HepG2 (cell line): ENCODE measurements at regions not wholly inside any gene's neighbourhood (a gene's known extent, or its start where the extent isn't known, plus 50 kb on each side); places are given as distances from the start of the nearest gene placed in this dataset.

Source experiments
- ATF7 ChIP-seq, 2 experiments: fragments of 450-650 bp in 1 of 2; sonication (generic) in 1 of 2; formaldehyde crosslinking in 1 of 2; IDR thresholded peaks; 2 replicates each; pipeline versions ENCODE4 v1.4.0 to v1.6.1; 2016 to 2020; ENCODE audit warnings: antibody characterized with exemption in 1 of 2, mild to moderate bottlenecking in 1 of 2, missing genetic modification reagents in 1 of 2
- BHLHE40 ChIP-seq: IDR thresholded peaks from 2 replicates; pipeline ENCODE4 v1.6.1; 2011; ENCODE audit warnings: low read length, improper control_type of control experiment
- KLF13 ChIP-seq: sonication (generic); formaldehyde crosslinking; IDR thresholded peaks from 2 replicates; pipeline ENCODE4 v1.4.0; 2020; ENCODE audit warnings: mild to moderate bottlenecking, missing genetic modification reagents
- SP2 ChIP-seq: sonication (generic); formaldehyde crosslinking; IDR thresholded peaks from 2 replicates; pipeline ENCODE4 v1.5.1; 2020; ENCODE audit warnings: mild to moderate bottlenecking, missing genetic modification reagents
- ZFP1 ChIP-seq: IDR thresholded peaks from 2 replicates; pipeline ENCODE4 v1.6.1; 2016
- ZNF547 ChIP-seq: sonication (generic); formaldehyde crosslinking; IDR thresholded peaks from 2 replicates; pipeline ENCODE4 v1.5.1; 2020; ENCODE audit warnings: mild to moderate bottlenecking, missing genetic modification reagents
- ZNF562 ChIP-seq: sonication (generic); formaldehyde crosslinking; IDR thresholded peaks from 2 replicates; pipeline ENCODE4 v1.8.0; 2022; ENCODE audit warnings: missing genetic modification reagents, borderline replicate concordance
- ZNF615 ChIP-seq: sonication (generic); formaldehyde crosslinking; IDR thresholded peaks from 2 replicates; pipeline ENCODE4 v1.5.0; 2020; ENCODE audit warnings: mild to moderate bottlenecking, missing genetic modification reagents, borderline replicate concordance
- ZSCAN29 ChIP-seq: sonication (generic); formaldehyde crosslinking; conservative IDR thresholded peaks from 2 replicates; pipeline ENCODE4 v1.4.0; 2020; ENCODE audit warnings: mild to moderate bottlenecking, missing genetic modification reagents
- TF ChIP-seq, protein P1 (sequence below): sonication (generic); formaldehyde crosslinking; IDR thresholded peaks from 2 replicates; pipeline ENCODE4 v1.5.0; 2020; ENCODE audit warnings: mild to moderate bottlenecking, missing genetic modification reagents
- TF ChIP-seq, protein P2 (sequence below): sonication (generic); formaldehyde crosslinking; IDR thresholded peaks from 2 replicates; pipeline ENCODE4 v1.5.1; 2020; ENCODE audit warnings: mild to moderate bottlenecking, missing genetic modification reagents
- TF ChIP-seq, protein P3 (sequence below): sonication (generic); formaldehyde crosslinking; IDR thresholded peaks from 2 replicates; pipeline ENCODE4 v1.8.1; 2023; ENCODE audit warnings: mild to moderate bottlenecking, missing genetic modification reagents
- TF ChIP-seq, protein P4 (sequence below): sonication (generic); formaldehyde crosslinking; IDR thresholded peaks from 2 replicates; pipeline ENCODE4 v1.9.0; 2021; ENCODE audit warnings: missing genetic modification reagents, mild to moderate bottlenecking, borderline replicate concordance
- TF ChIP-seq, protein P5 (sequence below): sonication (generic); formaldehyde crosslinking; IDR thresholded peaks from 2 replicates; pipeline ENCODE4 v1.5.0; 2020; ENCODE audit warnings: mild to moderate bottlenecking, missing genetic modification reagents, borderline replicate concordance

DNA sequence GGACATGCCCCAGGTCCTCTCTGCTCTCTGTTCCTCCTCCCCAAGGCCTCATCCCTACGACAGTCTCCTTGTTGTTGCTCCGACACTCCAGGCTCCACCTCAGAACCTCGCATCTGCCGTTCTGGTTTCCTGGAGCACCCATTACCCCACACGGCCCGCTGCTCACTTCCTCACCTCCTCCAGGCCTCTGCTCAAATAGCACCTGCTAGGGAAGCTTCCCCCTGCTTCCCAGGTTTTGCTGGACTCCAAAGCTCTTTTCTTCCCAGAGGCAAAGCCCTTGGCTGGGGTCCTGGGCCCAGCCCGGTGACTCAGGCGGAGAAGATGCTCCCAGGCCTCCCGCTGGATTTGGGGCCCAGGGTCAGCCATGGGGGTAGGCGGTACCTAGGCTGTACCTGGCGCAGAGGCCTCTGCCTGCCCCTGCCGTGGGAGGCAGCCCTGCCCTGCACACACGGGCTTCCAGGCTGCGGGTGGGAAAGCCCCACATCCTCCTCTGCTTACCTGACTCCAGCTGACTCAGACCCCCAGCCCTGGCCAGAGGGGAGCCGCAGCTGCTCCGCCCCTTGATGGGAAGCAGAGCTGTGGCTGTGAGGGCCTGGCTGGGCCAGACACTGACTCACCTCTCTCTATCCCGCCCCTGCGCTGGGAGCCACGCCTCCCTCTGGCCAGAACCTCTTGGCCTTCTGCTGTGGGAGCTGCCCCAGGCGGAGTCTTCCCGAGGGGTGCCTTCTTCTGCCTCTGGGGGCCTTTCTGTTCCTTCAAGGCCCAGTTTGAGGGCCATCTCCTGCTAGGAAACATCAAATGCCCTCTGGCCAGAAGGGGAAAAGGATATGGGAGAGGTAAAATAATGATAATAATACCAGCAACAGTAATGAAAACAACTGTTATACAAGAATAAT lies 130.5 kb downstream of the CEBPB start (continued):
- TF ChIP-seq, protein P1, sequence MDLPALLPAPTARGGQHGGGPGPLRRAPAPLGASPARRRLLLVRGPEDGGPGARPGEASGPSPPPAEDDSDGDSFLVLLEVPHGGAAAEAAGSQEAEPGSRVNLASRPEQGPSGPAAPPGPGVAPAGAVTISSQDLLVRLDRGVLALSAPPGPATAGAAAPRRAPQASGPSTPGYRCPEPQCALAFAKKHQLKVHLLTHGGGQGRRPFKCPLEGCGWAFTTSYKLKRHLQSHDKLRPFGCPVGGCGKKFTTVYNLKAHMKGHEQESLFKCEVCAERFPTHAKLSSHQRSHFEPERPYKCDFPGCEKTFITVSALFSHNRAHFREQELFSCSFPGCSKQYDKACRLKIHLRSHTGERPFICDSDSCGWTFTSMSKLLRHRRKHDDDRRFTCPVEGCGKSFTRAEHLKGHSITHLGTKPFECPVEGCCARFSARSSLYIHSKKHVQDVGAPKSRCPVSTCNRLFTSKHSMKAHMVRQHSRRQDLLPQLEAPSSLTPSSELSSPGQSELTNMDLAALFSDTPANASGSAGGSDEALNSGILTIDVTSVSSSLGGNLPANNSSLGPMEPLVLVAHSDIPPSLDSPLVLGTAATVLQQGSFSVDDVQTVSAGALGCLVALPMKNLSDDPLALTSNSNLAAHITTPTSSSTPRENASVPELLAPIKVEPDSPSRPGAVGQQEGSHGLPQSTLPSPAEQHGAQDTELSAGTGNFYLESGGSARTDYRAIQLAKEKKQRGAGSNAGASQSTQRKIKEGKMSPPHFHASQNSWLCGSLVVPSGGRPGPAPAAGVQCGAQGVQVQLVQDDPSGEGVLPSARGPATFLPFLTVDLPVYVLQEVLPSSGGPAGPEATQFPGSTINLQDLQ (CRISPR knock-in tag), result peak; percentile 85; the same call in 1 of the 2 replicates
- TF ChIP-seq ZNF615 (no peak), KLF13 (no peak), ZSCAN29 (peak; percentile 89; the same call in 1 of the 2 replicates), ZNF547 (CRISPR knock-in tag) (peak; percentile 95), BHLHE40 (no peak), ATF7 (IDR thresholded peaks at IDR 0.05) (no peak), ATF7 (CRISPR knock-in tag; IDR thresholded peaks at IDR 0.05) (peak; percentile 85; the same call in 1 of the 2 replicates), SP2 (CRISPR knock-in tag) (peak; percentile 11; the same call in 1 of the 2 replicates), ZFP1 (CRISPR knock-in tag) (0 out of 2 replicates have a peak, but pooled peaks have one; percentile 21), ZNF562 (CRISPR knock-in tag) (no peak)
- TF ChIP-seq, protein P2, sequence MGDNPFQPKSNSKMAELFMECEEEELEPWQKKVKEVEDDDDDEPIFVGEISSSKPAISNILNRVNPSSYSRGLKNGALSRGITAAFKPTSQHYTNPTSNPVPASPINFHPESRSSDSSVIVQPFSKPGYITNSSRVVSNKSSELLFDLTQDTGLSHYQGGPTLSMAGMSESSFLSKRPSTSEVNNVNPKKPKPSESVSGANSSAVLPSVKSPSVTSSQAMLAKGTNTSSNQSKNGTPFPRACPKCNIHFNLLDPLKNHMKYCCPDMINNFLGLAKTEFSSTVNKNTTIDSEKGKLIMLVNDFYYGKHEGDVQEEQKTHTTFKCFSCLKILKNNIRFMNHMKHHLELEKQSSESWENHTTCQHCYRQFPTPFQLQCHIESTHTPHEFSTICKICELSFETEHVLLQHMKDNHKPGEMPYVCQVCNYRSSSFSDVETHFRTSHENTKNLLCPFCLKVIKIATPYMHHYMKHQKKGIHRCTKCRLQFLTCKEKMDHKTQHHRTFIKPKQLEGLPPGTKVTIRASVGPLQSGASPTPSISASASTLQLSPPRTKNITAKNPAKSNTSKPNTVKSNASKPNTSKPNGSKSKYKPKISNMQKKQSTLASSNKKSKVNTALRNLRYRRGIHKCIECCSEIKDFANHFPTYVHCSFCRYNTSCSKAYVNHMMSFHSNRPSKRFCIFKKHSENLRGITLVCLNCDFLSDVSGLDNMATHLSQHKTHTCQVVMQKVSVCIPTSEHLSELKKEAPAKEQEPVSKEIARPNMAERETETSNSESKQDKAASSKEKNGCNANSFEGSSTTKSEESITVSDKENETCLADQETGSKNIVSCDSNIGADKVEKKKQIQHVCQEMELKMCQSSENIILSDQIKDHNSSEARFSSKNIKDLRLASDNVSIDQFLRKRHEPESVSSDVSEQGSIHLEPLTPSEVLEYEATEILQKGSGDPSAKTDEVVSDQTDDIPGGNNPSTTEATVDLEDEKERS (CRISPR knock-in tag), result no peak
- TF ChIP-seq, protein P3, sequence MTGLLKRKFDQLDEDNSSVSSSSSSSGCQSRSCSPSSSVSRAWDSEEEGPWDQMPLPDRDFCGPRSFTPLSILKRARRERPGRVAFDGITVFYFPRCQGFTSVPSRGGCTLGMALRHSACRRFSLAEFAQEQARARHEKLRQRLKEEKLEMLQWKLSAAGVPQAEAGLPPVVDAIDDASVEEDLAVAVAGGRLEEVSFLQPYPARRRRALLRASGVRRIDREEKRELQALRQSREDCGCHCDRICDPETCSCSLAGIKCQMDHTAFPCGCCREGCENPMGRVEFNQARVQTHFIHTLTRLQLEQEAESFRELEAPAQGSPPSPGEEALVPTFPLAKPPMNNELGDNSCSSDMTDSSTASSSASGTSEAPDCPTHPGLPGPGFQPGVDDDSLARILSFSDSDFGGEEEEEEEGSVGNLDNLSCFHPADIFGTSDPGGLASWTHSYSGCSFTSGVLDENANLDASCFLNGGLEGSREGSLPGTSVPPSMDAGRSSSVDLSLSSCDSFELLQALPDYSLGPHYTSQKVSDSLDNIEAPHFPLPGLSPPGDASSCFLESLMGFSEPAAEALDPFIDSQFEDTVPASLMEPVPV (CRISPR knock-in tag), result peak; percentile 79; the same call in 1 of the 2 replicates
- TF ChIP-seq, protein P4, sequence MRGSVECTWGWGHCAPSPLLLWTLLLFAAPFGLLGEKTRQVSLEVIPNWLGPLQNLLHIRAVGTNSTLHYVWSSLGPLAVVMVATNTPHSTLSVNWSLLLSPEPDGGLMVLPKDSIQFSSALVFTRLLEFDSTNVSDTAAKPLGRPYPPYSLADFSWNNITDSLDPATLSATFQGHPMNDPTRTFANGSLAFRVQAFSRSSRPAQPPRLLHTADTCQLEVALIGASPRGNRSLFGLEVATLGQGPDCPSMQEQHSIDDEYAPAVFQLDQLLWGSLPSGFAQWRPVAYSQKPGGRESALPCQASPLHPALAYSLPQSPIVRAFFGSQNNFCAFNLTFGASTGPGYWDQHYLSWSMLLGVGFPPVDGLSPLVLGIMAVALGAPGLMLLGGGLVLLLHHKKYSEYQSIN (CRISPR knock-in tag), result no peak
- TF ChIP-seq, protein P5, sequence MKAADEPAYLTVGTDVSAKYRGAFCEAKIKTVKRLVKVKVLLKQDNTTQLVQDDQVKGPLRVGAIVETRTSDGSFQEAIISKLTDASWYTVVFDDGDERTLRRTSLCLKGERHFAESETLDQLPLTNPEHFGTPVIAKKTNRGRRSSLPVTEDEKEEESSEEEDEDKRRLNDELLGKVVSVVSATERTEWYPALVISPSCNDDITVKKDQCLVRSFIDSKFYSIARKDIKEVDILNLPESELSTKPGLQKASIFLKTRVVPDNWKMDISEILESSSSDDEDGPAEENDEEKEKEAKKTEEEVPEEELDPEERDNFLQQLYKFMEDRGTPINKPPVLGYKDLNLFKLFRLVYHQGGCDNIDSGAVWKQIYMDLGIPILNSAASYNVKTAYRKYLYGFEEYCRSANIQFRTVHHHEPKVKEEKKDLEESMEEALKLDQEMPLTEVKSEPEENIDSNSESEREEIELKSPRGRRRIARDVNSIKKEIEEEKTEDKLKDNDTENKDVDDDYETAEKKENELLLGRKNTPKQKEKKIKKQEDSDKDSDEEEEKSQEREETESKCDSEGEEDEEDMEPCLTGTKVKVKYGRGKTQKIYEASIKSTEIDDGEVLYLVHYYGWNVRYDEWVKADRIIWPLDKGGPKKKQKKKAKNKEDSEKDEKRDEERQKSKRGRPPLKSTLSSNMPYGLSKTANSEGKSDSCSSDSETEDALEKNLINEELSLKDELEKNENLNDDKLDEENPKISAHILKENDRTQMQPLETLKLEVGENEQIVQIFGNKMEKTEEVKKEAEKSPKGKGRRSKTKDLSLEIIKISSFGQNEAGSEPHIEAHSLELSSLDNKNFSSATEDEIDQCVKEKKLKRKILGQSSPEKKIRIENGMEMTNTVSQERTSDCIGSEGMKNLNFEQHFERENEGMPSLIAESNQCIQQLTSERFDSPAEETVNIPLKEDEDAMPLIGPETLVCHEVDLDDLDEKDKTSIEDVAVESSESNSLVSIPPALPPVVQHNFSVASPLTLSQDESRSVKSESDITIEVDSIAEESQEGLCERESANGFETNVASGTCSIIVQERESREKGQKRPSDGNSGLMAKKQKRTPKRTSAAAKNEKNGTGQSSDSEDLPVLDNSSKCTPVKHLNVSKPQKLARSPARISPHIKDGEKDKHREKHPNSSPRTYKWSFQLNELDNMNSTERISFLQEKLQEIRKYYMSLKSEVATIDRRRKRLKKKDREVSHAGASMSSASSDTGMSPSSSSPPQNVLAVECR, result peak; percentile 73; the same call in 1 of the 2 replicates
